GM23248 (cell line): ENCODE measurements at regions not wholly inside any gene's neighbourhood (a gene's known extent, or its start where the extent isn't known, plus 50 kb on each side); places are given as distances from the start of the nearest gene placed in this dataset.

ENCODE experiments used
- DNase-seq: peaks from one replicate; pipeline ENCODE4 v3.0.0-alpha.2; 2015
- H2AFZ ChIP-seq: fragments of 200-600 bp; sonication (generic); 2 replicates; pipeline ENCODE4 v1.6.1; 2016; ENCODE audit warnings: antibody characterized with exemption
- H3F3A ChIP-seq: fragments of 200-600 bp; sonication (generic); 2 replicates; pipeline ENCODE4 v1.6.1; 2016; ENCODE audit warnings: mild to moderate bottlenecking, antibody characterized with exemption, mixed run types; ENCODE audit not compliant: insufficient read depth
- H3K27ac ChIP-seq: fragments of 200-600 bp; sonication (generic); 2 replicates; pipeline ENCODE4 v1.5.1; 2016; ENCODE audit warnings: mild to moderate bottlenecking
- H3K27me3 ChIP-seq: fragments of 200-600 bp; sonication (generic); replicated peaks from 2 replicates; pipeline ENCODE4 v1.6.1; 2016; ENCODE audit warnings: mild to moderate bottlenecking; ENCODE audit not compliant: insufficient read depth
- H3K36me3 ChIP-seq: fragments of 200-600 bp; sonication (generic); 2 replicates; pipeline ENCODE4 v1.6.1; 2016; ENCODE audit warnings: low read depth, mild to moderate bottlenecking
- H3K4me1 ChIP-seq: fragments of 200-600 bp; sonication (generic); 2 replicates; pipeline ENCODE4 v1.6.1; 2016; ENCODE audit warnings: mild to moderate bottlenecking; ENCODE audit not compliant: insufficient read depth
- H3K4me2 ChIP-seq: fragments of 200-600 bp; sonication (generic); one replicate; pipeline ENCODE4 v1.6.1; 2016; ENCODE audit warnings: mild to moderate bottlenecking; ENCODE audit not compliant: unreplicated experiment
- H3K4me3 ChIP-seq: fragments of 200-600 bp; sonication (generic); 2 replicates; pipeline ENCODE4 v1.5.1; 2016; ENCODE audit warnings: mild to moderate bottlenecking
- H3K79me2 ChIP-seq: fragments of 200-600 bp; sonication (generic); 2 replicates; pipeline ENCODE4 v1.6.1; 2016; ENCODE audit warnings: mild to moderate bottlenecking; ENCODE audit not compliant: insufficient read depth
- H3K9ac ChIP-seq: fragments of 200-600 bp; sonication (generic); 2 replicates; pipeline ENCODE4 v1.6.1; 2016; ENCODE audit warnings: mild to moderate bottlenecking
- H3K9me2 ChIP-seq: fragments of 200-600 bp; sonication (generic); 2 replicates; pipeline ENCODE4 v1.6.1; 2016; ENCODE audit warnings: mixed run types, mild to moderate bottlenecking, moderate library complexity; ENCODE audit not compliant: insufficient read depth
- H3K9me3 ChIP-seq: fragments of 200-600 bp; sonication (generic); one replicate; pipeline ENCODE4 v1.6.1; 2017; ENCODE audit warnings: low read depth
- H4K20me1 ChIP-seq: fragments of 200-600 bp; sonication (generic); 2 replicates; pipeline ENCODE4 v1.6.0; 2016; ENCODE audit not compliant: insufficient read depth
- EZH2 ChIP-seq: fragments of 200-600 bp; sonication (generic); IDR thresholded peaks from 2 replicates; pipeline ENCODE4 v1.6.1; 2018; ENCODE audit warnings: antibody characterized with exemption, mild to moderate bottlenecking; ENCODE audit not compliant: insufficient read depth, poor library complexity, severe bottlenecking
- EZH2phosphoT487 ChIP-seq: fragments of 200-600 bp; sonication (generic); IDR thresholded peaks from 2 replicates; pipeline ENCODE4 v1.6.1; 2018; ENCODE audit warnings: antibody characterized with exemption, moderate library complexity, mild to moderate bottlenecking, low read depth; ENCODE audit not compliant: insufficient read depth
- WGBS, 2 experiments: methylation state at CpG; one replicate each; pipeline ENCODE4 v1.1.6; 2015 to 2017; ENCODE audit warnings: low lambda C conversion rate in 2 of 2, low coverage in 1 of 2; ENCODE audit errors: missing lambda C conversion rate in 2 of 2; 5-methylcytosine and 5-hydroxymethylcytosine counted together
- in situ Hi-C: fragments of 300-500 bp; cut with MboI; formaldehyde crosslinking; loops from 2 replicates; pipeline ENCODE4 v1.15.0; 2020

DNA sequence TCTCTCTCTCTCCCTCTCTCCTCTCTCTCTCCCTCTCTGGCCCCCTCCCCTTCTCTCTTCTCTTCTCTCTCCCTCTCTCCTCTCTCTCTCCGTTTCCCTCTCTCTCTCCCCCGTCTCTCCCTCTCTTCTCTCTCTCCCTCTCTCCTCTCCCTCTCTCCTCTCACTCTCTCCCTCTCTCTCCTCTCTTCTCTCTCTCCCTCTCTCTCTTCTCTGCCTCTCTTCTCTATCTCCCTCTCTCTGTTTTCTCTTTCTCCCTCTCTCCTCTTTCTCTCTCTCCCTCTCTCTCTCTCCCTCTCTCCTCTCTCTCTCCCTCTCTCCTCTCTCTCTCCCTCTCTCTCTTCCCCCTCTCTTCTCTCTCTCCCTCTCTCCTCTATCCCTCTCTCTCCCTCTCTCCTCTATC is 98.3 kb upstream of the FGF3 start:
- H3K4me2 ChIP-seq, result no peak overlapping the region
- DNase-seq, result no peak
- peaks cover 13% of the 10 kb centered on the region for H3K4me1 ChIP-seq
- H3K4me3 ChIP-seq, result no peak overlapping the region
- WGBS, 2 experiments, result 6 to 47% methylated on average over 2 of the region's 2 CpGs
- in situ Hi-C loops, result no loop called here
- no peak overlapping the region for H2AFZ ChIP-seq
- no peak overlapping the region for H3K27ac ChIP-seq
- no peaks in the 10 kb centered on the region for H4K20me1 ChIP-seq
- no peaks in the 10 kb centered on the region for H3K9me3 ChIP-seq
- TF ChIP-seq EZH2 (no peak), EZH2phosphoT487 (no peak)
- no peaks in the 10 kb centered on the region for H3K9me2 ChIP-seq
- no peak overlapping the region for H3K9ac ChIP-seq
- H3K79me2 ChIP-seq, result no peaks in the 10 kb centered on the region
- peaks cover 17% of the 10 kb centered on the region; the same call in 1 of the 2 replicates for H3F3A ChIP-seq
- peaks cover 3% of the 10 kb centered on the region for H3K27me3 ChIP-seq
- H3K36me3 ChIP-seq, result no peaks in the 10 kb centered on the region

DNA sequence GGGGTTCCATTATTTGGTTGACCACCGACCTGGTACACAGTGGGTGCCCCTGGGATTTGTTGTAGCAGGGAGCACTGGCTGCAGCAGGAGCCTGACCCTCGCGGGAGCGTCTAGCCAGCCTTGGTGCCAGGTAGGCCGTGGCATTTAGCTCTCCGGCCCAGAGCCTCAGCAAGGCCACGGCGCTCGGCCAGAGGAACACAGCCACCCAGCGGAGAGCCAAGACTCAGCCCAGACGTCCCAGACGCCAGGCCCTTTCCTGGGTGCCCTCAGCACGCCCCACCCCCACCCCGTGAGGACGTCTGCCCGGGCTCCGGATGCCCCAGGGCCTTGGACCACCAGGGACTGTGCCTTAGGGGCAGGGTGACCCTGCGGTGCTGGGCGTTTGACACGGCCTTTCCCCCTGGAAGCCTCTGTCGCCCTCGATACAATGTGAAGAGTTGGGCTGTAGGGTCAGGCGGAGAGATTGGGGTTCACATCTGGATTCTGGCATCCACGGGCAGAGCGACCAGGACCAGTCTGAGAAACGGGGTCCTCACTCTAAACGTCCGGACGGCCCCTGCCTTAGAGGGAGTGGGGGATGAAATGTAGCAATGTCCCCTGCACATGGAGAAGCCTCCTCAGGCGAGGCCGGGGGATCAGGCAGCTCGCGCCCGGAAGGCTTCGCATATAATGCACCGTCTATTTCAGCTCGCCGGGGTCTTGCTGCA is 99.2 kb upstream of the FGF3 start:
- H3K27ac ChIP-seq, result no peak overlapping the region
- H3K4me2 ChIP-seq, result no peak overlapping the region
- no peak overlapping the region for H2AFZ ChIP-seq

DNA sequence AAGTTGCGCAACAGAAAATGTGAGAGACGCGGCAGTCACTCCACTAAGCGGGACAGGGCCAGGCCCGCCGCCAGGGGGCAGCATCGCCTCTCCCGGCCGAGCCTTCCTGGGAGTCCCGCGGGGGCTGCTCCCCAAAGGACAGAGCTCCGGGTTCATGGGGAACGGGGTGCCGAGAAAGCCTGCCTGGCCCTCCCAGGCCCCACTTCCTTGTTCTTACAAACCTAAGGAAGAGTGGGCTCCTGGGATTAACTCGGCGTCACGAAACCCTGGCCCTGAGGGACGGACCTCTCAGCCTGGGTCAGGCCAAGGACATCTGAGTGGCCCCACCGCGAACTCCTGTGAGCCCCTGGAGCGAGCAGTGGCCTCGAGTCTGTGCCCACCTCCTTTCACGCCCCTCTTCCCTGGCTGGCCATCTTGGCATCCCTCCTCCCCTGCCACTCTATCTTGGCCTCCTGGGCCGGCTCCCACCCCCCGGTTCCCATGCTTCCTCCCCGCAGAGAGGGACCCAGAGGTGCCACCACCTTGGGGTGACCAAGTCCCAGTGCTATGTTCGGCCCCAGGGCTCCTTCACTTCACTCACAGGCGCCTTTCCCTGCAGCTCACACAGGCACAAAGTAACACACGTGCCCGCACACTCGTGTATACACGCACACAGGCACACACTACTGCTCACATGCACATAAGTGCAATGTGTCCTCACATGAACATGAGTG is 99.9 kb upstream of the FGF3 start:
- WGBS, 2 experiments, result 30 to 38% methylated on average over 30 to 32 of the region's 32 CpGs
- Histone ChIP-seq H3K9me2 (no peaks in the 10 kb centered on the region), H3K36me3 (no peaks in the 10 kb centered on the region), H3K4me2 (no peak overlapping the region), H3F3A (peaks cover 17% of the 10 kb centered on the region; the same call in 1 of the 2 replicates), H2AFZ (no peak overlapping the region), H3K27me3 (peaks cover 15% of the 10 kb centered on the region), H3K9me3 (no peaks in the 10 kb centered on the region), H3K4me1 (peaks cover 13% of the 10 kb centered on the region), H4K20me1 (no peaks in the 10 kb centered on the region), H3K27ac (no peak overlapping the region), H3K79me2 (no peaks in the 10 kb centered on the region), H3K9ac (no peak overlapping the region), H3K4me3 (no peak overlapping the region)
- TF ChIP-seq EZH2 (no peak), EZH2phosphoT487 (no peak)
- peak; percentile 81 for DNase-seq
- in situ Hi-C loops, result no loop called here

More for the DNA sequence above, 99.2 kb upstream of the FGF3 start:
- no peaks in the 10 kb centered on the region for H3K36me3 ChIP-seq
- H4K20me1 ChIP-seq, result no peaks in the 10 kb centered on the region
- 28 to 31% methylated on average over 35 to 38 of the region's 38 CpGs for WGBS, 2 experiments
- H3K27me3 ChIP-seq, result peaks cover 11% of the 10 kb centered on the region
- H3F3A ChIP-seq, result peaks cover 17% of the 10 kb centered on the region; the same call in 1 of the 2 replicates
- no peaks in the 10 kb centered on the region for H3K9me2 ChIP-seq
- H3K79me2 ChIP-seq, result no peaks in the 10 kb centered on the region
- in situ Hi-C loops, result no loop called here
- TF ChIP-seq EZH2 (no peak), EZH2phosphoT487 (no peak)
- peaks cover 13% of the 10 kb centered on the region for H3K4me1 ChIP-seq
- H3K9ac ChIP-seq, result no peak overlapping the region
- DNase-seq, result no peak
- no peak overlapping the region for H3K4me3 ChIP-seq
- no peaks in the 10 kb centered on the region for H3K9me3 ChIP-seq

DNA sequence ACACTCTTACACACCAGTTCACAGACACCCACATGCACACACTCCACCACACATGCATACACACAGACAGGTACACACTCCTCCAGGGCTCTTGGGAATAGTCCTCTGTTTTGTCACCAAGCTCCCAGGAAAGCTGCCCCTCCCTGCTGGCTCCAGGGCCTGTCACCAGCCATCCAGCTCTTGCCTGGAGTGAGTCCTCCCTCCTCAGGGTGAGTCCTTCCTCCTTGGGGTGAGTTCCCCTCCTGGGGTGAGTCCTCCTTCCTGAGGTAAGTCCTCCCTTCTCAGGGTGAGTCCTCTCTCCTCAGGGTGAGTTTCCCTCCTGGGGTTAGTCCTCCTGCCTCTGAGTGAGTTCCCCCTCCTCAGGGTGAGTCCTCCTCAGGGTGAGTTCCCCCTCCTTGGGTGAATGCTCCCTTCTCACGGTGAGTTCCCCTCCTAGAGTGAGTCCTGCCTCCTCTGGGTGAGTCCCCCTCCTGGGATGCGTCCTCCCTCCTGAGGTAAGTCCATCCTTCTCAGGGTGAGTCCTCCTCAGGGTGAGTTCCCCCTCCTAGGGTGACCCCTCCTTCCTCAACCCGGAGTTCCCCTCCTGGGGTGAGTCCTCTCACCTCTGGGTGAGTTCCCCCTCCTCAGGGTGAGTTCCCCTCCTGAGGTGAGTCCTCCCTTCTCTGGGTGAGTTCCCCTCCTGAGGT is 100.6 kb upstream of the FGF3 start:
- H3K27me3 ChIP-seq, result peaks cover 18% of the 10 kb centered on the region
- H2AFZ ChIP-seq, result no peak overlapping the region
- H3K4me2 ChIP-seq, result no peak overlapping the region
- H3F3A ChIP-seq, result peaks cover 15% of the 10 kb centered on the region; the same call in 1 of the 2 replicates
- TF ChIP-seq EZH2phosphoT487 (no peak), EZH2 (no peak)
- H3K36me3 ChIP-seq, result no peaks in the 10 kb centered on the region
- in situ Hi-C loops, result no loop called here
- no peaks in the 10 kb centered on the region for H3K9me3 ChIP-seq
- H3K4me1 ChIP-seq, result peaks cover 13% of the 10 kb centered on the region
- no peak for DNase-seq
- H3K9me2 ChIP-seq, result no peaks in the 10 kb centered on the region
- no peak overlapping the region for H3K4me3 ChIP-seq
- 49% methylated on average over 3 of the region's 3 CpGs; no CpG with 5 or more reads in 1 of the 2 experiments for WGBS, 2 experiments
- no peak overlapping the region for H3K27ac ChIP-seq
- no peaks in the 10 kb centered on the region for H4K20me1 ChIP-seq
- H3K79me2 ChIP-seq, result no peaks in the 10 kb centered on the region
- H3K9ac ChIP-seq, result no peak overlapping the region
